ENCODE measurements at regions not wholly inside any gene's neighbourhood (a gene's known extent, or its start where the extent isn't known, plus 50 kb on each side); places are given as distances from the start of the nearest gene placed in this dataset.

GRCh38 chr18:70429847-70430500, 141.1 kb downstream of the SOCS6 start:
- FAIRE-seq, result no peak

GRCh38 chr18:70428439-70428838, 139.6 kb downstream of the SOCS6 start:
- FAIRE-seq, result no peak

DNA sequence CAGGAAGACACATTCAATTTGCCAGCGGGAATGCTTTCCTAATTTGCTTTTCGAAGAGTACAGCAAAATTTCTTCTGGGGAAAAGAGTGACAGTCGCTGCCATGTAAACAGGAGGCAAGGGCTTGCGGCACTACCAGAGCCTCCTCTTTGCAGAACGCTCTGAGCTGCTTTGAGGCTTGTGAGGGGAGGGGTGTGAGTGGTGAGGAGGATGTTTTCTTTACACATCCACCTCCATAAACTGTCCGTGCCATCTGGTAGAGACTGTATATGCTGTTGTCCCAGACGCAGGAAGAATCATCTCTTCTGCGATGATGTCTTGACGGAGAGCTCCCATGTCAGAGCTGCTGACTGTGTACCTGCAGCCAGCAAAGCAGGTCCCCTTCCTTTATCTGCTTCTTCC, 138.0 kb downstream of the SOCS6 start:
- FAIRE-seq, result no peak

DNA sequence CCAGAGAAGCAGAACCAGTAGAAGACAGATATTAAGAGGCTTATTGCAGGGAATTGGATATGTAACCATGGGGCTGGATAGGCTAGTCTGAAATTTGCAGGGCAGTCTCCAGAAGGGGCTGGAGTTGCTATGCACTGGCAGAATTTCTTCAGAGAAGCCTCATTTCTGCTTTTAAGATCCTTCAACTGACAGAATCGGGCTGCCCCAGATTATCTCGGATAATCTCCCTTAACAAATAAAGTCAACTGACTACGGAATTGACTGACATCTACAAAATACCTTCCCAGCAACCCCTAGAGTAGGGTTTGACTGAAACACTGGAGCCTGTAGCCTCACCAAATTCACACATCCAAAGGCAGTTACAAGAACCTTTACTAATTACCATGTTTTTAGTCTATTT, 136.4 kb downstream of the SOCS6 start:
- no peak for FAIRE-seq

- peak; percentile 73 for FAIRE-seq
Measured at GRCh38 chr18:70423988-70424387, 135.1 kb downstream of the SOCS6 start.

- no peak for FAIRE-seq
Measured at GRCh38 chr18:70423120-70423519, 134.3 kb downstream of the SOCS6 start.

GRCh38 chr18:70422391-70422965, 133.6 kb downstream of the SOCS6 start:
- FAIRE-seq, result peak; percentile 89

DNA sequence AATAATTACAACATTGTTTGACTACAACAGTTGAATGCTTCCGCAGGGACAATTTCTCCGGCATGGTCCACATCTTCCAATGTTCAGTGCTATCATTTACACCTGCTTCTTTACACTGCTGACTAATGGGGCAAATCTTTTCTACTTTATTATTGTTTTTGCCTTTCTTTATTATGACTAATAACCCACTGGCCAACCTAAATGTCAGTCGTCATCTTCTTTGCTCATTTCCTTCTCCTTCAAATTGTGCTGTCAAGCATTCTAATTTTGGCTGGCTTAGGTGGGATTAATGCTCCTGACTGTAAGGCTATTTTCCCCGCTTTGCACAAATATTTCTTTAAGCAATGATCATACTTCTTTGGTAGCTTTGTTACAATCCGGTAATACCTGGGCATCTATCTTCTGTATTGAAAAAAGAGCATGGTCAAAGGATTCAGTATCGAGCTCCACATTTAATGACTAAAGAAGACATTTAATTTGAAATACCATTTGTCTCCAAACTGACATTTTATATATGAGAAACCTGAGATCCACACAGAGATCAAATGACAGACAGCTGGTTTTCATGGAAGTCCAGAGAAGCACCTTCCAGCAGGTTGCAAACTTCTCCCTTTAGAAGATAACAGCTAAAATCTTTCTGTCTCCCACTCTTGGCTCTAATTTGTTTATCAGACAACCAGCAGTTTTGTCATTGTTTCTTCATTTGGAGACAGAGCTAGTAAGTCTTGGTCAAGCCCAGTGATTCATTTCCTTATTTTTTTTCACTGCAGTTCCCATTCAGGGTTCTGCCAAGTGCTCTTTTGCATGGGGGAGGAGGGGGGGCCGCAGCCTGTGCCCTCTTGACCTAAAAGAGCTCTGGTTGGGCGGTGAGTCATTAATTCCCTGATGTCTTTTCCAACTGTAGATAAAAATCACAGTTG, 132.9 kb downstream of the SOCS6 start:
- no peak for FAIRE-seq

DNA sequence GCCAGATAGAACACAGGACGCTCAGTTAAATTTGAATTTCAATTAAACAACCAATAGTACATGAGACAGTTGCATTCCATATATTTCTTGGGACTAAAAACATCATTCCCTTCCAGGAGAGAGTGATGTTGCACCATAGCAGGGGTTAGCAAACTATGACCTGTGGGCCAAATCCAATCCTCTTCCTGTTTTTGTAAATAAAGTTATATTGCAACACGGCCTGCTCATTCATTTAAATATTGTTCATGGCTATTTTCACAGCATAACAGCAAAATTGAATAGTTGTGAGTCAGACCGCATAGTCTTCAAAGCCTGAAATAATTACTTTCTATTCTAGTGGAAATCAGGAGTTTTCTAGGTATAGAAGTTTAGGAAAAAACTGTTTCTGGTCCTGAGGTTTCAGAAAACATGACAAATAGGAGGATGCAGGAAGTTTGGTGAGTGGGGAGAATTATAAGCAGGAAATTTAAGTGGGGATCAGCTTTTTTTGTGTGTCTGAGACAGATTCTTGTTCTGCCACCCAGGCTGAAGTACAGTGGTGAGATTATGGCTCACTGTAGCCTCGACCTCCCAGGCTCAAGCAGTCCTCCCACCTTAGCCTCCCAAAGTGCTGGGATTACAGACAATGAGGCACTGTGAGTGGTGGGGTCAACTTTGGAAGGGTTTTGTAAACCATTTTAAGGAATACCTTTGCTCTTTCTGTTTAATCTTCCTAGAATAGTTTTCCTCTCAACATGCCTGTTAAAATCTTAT, 131.5 kb downstream of the SOCS6 start:
- FAIRE-seq, result peak; percentile 84

- FAIRE-seq, result peak; percentile 56
Measured at GRCh38 chr18:70419526-70419925, 130.7 kb downstream of the SOCS6 start.

DNA sequence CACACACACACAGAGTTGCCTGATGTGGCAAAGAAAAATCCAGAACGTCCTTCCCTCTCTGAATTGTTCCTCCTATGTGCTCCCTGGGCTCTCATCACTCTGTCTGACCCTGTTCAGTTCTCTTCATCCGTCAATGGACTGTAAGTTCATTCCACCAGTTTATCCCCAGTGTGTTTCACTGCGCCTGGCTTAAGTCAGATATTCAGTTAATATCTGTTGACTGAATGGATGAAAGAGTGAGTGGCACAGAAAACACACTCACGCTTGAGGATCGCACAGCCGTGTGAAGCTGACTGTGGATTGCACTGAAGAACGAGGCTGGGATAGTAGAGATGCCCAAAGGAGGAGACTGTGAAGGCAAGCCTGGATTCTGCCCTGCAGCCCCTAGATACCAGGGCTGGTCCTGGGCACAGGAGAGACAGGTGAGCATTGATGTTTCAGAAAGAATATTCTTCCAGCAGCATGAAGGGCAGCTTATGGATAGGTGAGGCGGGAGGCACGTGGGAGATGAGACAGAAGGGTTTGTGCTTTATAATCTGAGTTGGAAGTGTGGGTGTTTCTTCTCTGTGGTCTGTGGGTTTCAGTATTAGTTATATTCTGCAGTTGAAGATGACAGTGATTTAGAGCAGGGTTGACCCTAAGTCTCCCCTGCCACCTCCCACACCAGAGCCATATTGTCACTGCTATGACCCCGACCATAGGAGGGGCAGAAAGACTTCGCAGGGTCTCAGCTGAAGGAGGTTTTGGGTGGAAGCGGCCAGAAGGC, 129.9 kb downstream of the SOCS6 start:
- peak; percentile 34 for FAIRE-seq

GRCh38 chr18:70417847-70418246, 129.0 kb downstream of the SOCS6 start:
- FAIRE-seq, result peak; percentile 17

DNA sequence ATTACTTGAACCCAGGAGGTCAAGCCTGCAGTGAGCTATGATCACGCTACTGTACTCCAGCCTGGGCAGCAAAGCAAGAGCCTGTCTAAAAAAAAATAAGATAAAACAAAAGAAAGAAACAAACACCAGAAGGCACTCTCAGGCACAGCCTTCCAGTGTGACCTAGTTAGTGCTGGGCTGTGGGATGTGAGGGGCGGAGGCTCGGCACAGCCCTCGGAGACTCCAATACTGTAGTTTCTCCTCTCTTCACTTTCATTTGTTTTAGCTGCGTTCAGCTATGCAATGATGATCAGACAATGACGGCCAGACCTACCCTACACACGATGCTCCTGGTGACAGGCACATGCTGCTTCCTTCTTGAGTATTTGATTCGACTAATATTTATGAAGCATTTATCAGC, 127.7 kb downstream of the SOCS6 start:
- FAIRE-seq, result no peak

- FAIRE-seq, result no peak
Measured at GRCh38 chr18:70415823-70416488, 127.1 kb downstream of the SOCS6 start.

DNA sequence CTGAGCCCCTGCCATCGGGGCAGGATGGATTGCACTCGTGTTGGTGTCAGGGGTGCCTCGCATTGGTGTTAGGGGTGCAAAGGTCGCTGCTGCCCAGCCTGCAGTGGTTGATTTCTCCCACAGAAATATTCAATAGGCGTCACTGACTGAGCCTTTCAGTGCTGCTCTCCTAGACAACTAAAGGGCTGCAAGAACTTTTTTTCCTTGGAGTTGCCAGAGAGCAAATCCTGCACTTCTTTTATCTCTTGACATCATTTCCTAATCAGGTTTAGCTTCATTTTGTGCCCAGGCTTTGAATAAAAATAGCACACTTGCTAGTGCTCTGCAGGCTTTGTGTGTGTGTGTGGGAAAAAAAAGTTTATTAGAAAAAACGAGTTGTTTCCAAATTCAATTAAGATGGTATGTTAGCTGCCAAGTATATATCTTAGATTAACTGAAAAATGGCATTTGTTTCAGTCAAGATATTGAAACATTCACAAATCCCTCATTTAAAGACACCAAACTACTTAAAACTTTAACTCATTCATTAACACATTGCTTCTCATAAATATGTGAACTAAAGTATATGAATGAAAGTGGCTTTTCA, 125.6 kb downstream of the SOCS6 start:
- peak; percentile 22 for FAIRE-seq

- no peak for FAIRE-seq
Measured at GRCh38 chr18:70413455-70413854, 124.6 kb downstream of the SOCS6 start.

GRCh38 chr18:70411876-70412435, 123.1 kb downstream of the SOCS6 start:
- FAIRE-seq, result peak; percentile 74

- no peak for FAIRE-seq
Measured at GRCh38 chr18:70411307-70411706, 122.5 kb downstream of the SOCS6 start.

DNA sequence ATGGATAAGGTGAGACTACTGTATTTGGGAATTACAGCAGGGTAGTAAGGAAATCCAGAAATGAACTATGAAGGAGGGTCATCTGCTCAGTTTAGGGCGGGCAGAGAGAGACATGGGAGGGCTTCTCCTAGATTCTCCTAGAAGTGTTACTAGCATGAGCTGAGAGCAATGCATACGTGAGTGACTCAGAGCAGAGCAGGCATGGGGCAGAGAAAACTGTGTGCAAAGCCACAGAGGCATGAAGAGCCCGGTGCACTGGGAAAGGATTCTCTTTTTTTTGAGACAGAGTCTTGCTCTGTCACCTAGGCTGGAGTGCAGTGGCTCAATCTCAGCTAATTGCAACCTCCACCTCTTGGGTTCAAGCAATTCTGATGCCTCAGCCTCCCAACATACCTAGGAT, 116.2 kb downstream of the SOCS6 start:
- no peak for FAIRE-seq

GRCh38 chr18:70400476-70400875, 111.6 kb downstream of the SOCS6 start:
- FAIRE-seq, result no peak

- no peak for FAIRE-seq
Measured at GRCh38 chr18:70398076-70398475, 109.2 kb downstream of the SOCS6 start.
